ENCODE measurements at regions not wholly inside any gene's neighbourhood (a gene's known extent, or its start where the extent isn't known, plus 50 kb on each side); places are given as distances from the start of the nearest gene placed in this dataset.

DNA sequence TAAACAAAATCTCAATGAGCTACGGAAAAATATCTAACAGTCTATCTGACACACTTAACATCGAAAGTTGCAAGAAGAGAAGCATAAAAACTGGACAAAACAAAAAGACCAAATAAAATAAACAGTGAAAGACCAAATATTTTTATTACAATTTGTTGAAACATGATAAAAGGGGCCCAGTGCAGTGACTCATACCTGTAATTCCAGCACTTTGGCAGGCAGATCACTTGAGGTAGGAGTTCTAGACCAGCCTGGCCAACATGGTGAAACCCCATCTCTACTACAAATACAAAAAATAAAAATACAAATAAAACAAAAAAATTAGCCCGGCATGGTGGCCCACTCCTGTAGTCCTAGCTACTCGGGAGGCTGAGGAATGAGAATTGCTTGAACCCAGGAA lies 914.0 kb upstream of the ALCAM start:
- TF ChIP-seq POLR2A (IDR thresholded peaks at IDR 0.05), result no peak
- TF ChIP-seq, protein P1, sequence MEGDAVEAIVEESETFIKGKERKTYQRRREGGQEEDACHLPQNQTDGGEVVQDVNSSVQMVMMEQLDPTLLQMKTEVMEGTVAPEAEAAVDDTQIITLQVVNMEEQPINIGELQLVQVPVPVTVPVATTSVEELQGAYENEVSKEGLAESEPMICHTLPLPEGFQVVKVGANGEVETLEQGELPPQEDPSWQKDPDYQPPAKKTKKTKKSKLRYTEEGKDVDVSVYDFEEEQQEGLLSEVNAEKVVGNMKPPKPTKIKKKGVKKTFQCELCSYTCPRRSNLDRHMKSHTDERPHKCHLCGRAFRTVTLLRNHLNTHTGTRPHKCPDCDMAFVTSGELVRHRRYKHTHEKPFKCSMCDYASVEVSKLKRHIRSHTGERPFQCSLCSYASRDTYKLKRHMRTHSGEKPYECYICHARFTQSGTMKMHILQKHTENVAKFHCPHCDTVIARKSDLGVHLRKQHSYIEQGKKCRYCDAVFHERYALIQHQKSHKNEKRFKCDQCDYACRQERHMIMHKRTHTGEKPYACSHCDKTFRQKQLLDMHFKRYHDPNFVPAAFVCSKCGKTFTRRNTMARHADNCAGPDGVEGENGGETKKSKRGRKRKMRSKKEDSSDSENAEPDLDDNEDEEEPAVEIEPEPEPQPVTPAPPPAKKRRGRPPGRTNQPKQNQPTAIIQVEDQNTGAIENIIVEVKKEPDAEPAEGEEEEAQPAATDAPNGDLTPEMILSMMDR (IDR thresholded peaks at IDR 0.05), result no peak
